BLaER1 (cell line): ENCODE measurements at regions not wholly inside any gene's neighbourhood (a gene's known extent, or its start where the extent isn't known, plus 50 kb on each side); places are given as distances from the start of the nearest gene placed in this dataset.

Experiments used
- H3K27ac ChIP-seq: shearing (Covaris generic); formaldehyde crosslinking; 2 replicates; pipeline ENCODE4 v1.8.1; 2022
- H3K27me3 ChIP-seq: shearing (Covaris generic); formaldehyde crosslinking; 2 replicates; pipeline ENCODE4 v1.8.1; 2022
- H3K36me3 ChIP-seq: shearing (Covaris generic); formaldehyde crosslinking; 2 replicates; pipeline ENCODE4 v1.8.1; 2022
- H3K4me1 ChIP-seq: shearing (Covaris generic); formaldehyde crosslinking; 2 replicates; pipeline ENCODE4 v1.8.1; 2022
- H3K4me2 ChIP-seq: shearing (Covaris generic); formaldehyde crosslinking; 2 replicates; pipeline ENCODE4 v1.8.1; 2022
- H3K4me3 ChIP-seq: shearing (Covaris generic); formaldehyde crosslinking; 2 replicates; pipeline ENCODE4 v1.8.1; 2022
- H3K9ac ChIP-seq: shearing (Covaris generic); formaldehyde crosslinking; 2 replicates; pipeline ENCODE4 v1.8.1; 2022
- H3K9me3 ChIP-seq: shearing (Covaris generic); formaldehyde crosslinking; 2 replicates; pipeline ENCODE4 v1.8.1; 2022
- H4K20me1 ChIP-seq: shearing (Covaris generic); formaldehyde crosslinking; 2 replicates; pipeline ENCODE4 v1.8.1; 2022
- Cebpa-rat ChIP-seq: shearing (Covaris generic); IDR thresholded peaks from 2 replicates; pipeline ENCODE4 v1.8.1; 2022

GRCh38 chr12:89787763-89788162 is 79.1 kb upstream of the ATP2B1 start:
- peaks cover 25% of the 10 kb centered on the region for H3K9me3 ChIP-seq
- no peak for TF ChIP-seq Cebpa-rat
- no peaks in the 10 kb centered on the region for H3K27me3 ChIP-seq
- H3K4me2 ChIP-seq = no peak overlapping the region
- H3K27ac ChIP-seq = no peak overlapping the region
- no peaks in the 10 kb centered on the region for H4K20me1 ChIP-seq
- H3K36me3 ChIP-seq = no peaks in the 10 kb centered on the region
- no peak overlapping the region for H3K4me3 ChIP-seq
- H3K4me1 ChIP-seq = no peaks in the 10 kb centered on the region
- H3K9ac ChIP-seq = no peak overlapping the region

- H3K9ac ChIP-seq = no peak overlapping the region
- no peak for TF ChIP-seq Cebpa-rat
- no peaks in the 10 kb centered on the region for H3K36me3 ChIP-seq
- no peaks in the 10 kb centered on the region for H4K20me1 ChIP-seq
- no peaks in the 10 kb centered on the region for H3K4me1 ChIP-seq
- no peak overlapping the region for H3K4me3 ChIP-seq
- H3K27ac ChIP-seq = no peak overlapping the region
- peaks cover 25% of the 10 kb centered on the region for H3K9me3 ChIP-seq
- H3K4me2 ChIP-seq = no peak overlapping the region
- no peaks in the 10 kb centered on the region for H3K27me3 ChIP-seq
Observed at GRCh38 chr12:89786177-89786810, 77.7 kb upstream of the ATP2B1 start.

- H3K9me3 ChIP-seq = peaks cover 25% of the 10 kb centered on the region
- no peaks in the 10 kb centered on the region for H3K36me3 ChIP-seq
- H3K9ac ChIP-seq = no peak overlapping the region
- H3K4me3 ChIP-seq = no peak overlapping the region
- H3K27ac ChIP-seq = no peak overlapping the region
- no peaks in the 10 kb centered on the region for H3K4me1 ChIP-seq
- no peaks in the 10 kb centered on the region for H3K27me3 ChIP-seq
- no peak overlapping the region for H3K4me2 ChIP-seq
- TF ChIP-seq Cebpa-rat = no peak
- no peaks in the 10 kb centered on the region for H4K20me1 ChIP-seq
Observed at GRCh38 chr12:89783359-89784060, 74.9 kb upstream of the ATP2B1 start.

- Histone ChIP-seq H3K27me3 (no peaks in the 10 kb centered on the region), H3K4me2 (no peak overlapping the region), H3K4me1 (no peaks in the 10 kb centered on the region), H3K4me3 (no peak overlapping the region), H3K9me3 (peaks cover 25% of the 10 kb centered on the region), H3K9ac (no peak overlapping the region), H3K27ac (no peak overlapping the region), H3K36me3 (no peaks in the 10 kb centered on the region), H4K20me1 (no peaks in the 10 kb centered on the region)
- TF ChIP-seq Cebpa-rat = no peak
Observed at GRCh38 chr12:89782807-89783206, 74.2 kb upstream of the ATP2B1 start.

GRCh38 chr12:89781946-89782550 is 73.4 kb upstream of the ATP2B1 start:
- Histone ChIP-seq H3K4me2 (no peak overlapping the region), H3K9me3 (peaks cover 23% of the 10 kb centered on the region), H3K9ac (no peak overlapping the region), H3K4me3 (no peak overlapping the region), H3K36me3 (no peaks in the 10 kb centered on the region), H3K27me3 (no peaks in the 10 kb centered on the region), H4K20me1 (no peaks in the 10 kb centered on the region), H3K4me1 (no peaks in the 10 kb centered on the region), H3K27ac (no peak overlapping the region)
- TF ChIP-seq Cebpa-rat = no peak

- no peaks in the 10 kb centered on the region for H3K36me3 ChIP-seq
- H3K4me2 ChIP-seq = no peak overlapping the region
- H3K27ac ChIP-seq = no peak overlapping the region
- H3K27me3 ChIP-seq = no peaks in the 10 kb centered on the region
- H3K4me3 ChIP-seq = no peak overlapping the region
- no peak overlapping the region for H3K9ac ChIP-seq
- no peaks in the 10 kb centered on the region for H3K4me1 ChIP-seq
- H4K20me1 ChIP-seq = no peaks in the 10 kb centered on the region
- TF ChIP-seq Cebpa-rat = no peak
- peaks cover 14% of the 10 kb centered on the region for H3K9me3 ChIP-seq
Observed at GRCh38 chr12:89781156-89781555, 72.5 kb upstream of the ATP2B1 start.

GRCh38 chr12:89779090-89779489 is 70.5 kb upstream of the ATP2B1 start:
- Histone ChIP-seq H4K20me1 (no peaks in the 10 kb centered on the region), H3K27ac (no peak overlapping the region), H3K4me2 (no peak overlapping the region), H3K4me1 (no peaks in the 10 kb centered on the region), H3K36me3 (no peaks in the 10 kb centered on the region), H3K9me3 (no peaks in the 10 kb centered on the region), H3K9ac (no peak overlapping the region), H3K27me3 (no peaks in the 10 kb centered on the region), H3K4me3 (no peak overlapping the region)
- no peak for TF ChIP-seq Cebpa-rat

GRCh38 chr12:89777733-89778379 is 69.2 kb upstream of the ATP2B1 start:
- Histone ChIP-seq H3K27ac (no peak overlapping the region), H3K4me2 (no peak overlapping the region), H3K4me3 (no peak overlapping the region), H4K20me1 (no peaks in the 10 kb centered on the region), H3K9me3 (no peaks in the 10 kb centered on the region), H3K4me1 (no peaks in the 10 kb centered on the region), H3K36me3 (no peaks in the 10 kb centered on the region), H3K27me3 (no peaks in the 10 kb centered on the region), H3K9ac (no peak overlapping the region)
- no peak for TF ChIP-seq Cebpa-rat

GRCh38 chr12:89775986-89776365 is 67.3 kb upstream of the ATP2B1 start:
- Histone ChIP-seq H4K20me1 (no peaks in the 10 kb centered on the region), H3K9me3 (no peaks in the 10 kb centered on the region), H3K4me3 (no peak overlapping the region), H3K4me2 (no peak overlapping the region), H3K4me1 (no peaks in the 10 kb centered on the region), H3K36me3 (no peaks in the 10 kb centered on the region), H3K9ac (no peak overlapping the region), H3K27me3 (no peaks in the 10 kb centered on the region), H3K27ac (no peak overlapping the region)
- TF ChIP-seq Cebpa-rat = no peak
